Heart left ventricle (tissue), 13 donors: ENCODE measurements at regions not wholly inside any gene's neighbourhood (a gene's known extent, or its start where the extent isn't known, plus 50 kb on each side); places are given as distances from the start of the nearest gene placed in this dataset.

Experiments used
- CTCF ChIP-seq, 12 donors: fragments of 200-600 bp; sonication (generic) in 4 of 12; IDR thresholded peaks; one replicate each; pipeline versions ENCODE4 v1.5.0 to v1.8.0; 2018 to 2022; ENCODE audit warnings: antibody characterized with exemption in 12 of 12, mild to moderate bottlenecking in 5 of 12
- POLR2A ChIP-seq, 2 donors: fragments of 450-650 bp; IDR thresholded peaks; one replicate each; pipeline ENCODE4 v1.6.1; 2017; ENCODE audit warnings: antibody characterized with exemption in 2 of 2, mild to moderate bottlenecking in 2 of 2, moderate library complexity in 2 of 2
- donor health status: ischemic (EF 13 %, LVEDD 7.1; RV severe dilation, severe dysfunction).
- donor health status: DM: no; HTN: yes; CAD: no.
- donor health status: DM: no; HTN: no; CAD: no.
- donor health status: ischemic (EF 25% LVEDD 6.9; RV normal size, moderate dysfunction).
- donor health status: ischemic (EF 25% LVEDD 5.7; RV mildly dilated, moderate dysfunction).
- donor health status: ischemic (EF 35%, LVEDD 5.7; RV mildly dilated, moderate dysfunction).
- donor health status: nonischemic (EF 11% LVEDD 7.7; RV severe dilation, severe dysfunction).
- donor health status: DM: yes; HTN: yes; CAD: no.
- donor health status: PGD.
- donor health status: ischemic (EF 29% LVEDD 5.4; RV normal size, mild dysfunction).
- donor health status: nonischemic (EF 23%, LVEDD 6.1; RV moderate dilation, normal function).

DNA sequence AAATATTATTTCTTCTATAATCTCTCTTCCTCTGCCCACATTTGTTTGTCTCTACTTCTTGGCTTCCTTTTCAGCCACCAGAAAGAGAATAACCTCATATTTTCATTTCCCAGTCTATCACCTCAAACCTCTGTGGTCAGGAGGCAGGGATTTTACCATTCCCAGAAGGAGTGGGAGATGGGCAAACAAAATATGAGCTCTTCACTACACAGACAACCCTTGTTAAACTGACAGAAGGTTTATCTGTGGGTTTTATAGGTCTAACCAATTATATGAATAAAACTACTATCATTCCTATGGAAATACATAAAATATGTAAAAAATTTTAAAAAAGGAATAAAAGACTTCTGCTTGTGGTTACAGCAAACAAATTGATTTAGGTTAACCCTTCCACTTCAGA lies 160.0 kb upstream of the TRPC6 start:
- TF ChIP-seq CTCF (IDR thresholded peaks at IDR 0.05) (no peak), POLR2A (IDR thresholded peaks at IDR 0.05) (no peak)
